ENCODE measurements at regions not wholly inside any gene's neighbourhood (a gene's known extent, or its start where the extent isn't known, plus 50 kb on each side); places are given as distances from the start of the nearest gene placed in this dataset.

- Histone ChIP-seq H3K56ac (ENCODE audit: insufficient read length, low read depth, low read length) (no peak overlapping the region), H3K23ac (ENCODE audit: insufficient read length, low read depth, low read length) (no peak overlapping the region), H3K18ac (ENCODE audit: insufficient read length, low read depth, low read length) (no peak overlapping the region), H3K9ac (ENCODE audit: extremely low read depth, insufficient read length, low read length) (no peak overlapping the region), H2AFZ (ENCODE audit: low read length) (no peak overlapping the region), H2BK5ac (ENCODE audit: insufficient read length, low read length) (no peak overlapping the region), H3K4me1 (ENCODE audit: insufficient read depth, low read length) (no peaks in the 10 kb centered on the region), H3K27ac (ENCODE audit: insufficient read length, low read depth, low read length) (no peak overlapping the region), H3T11ph (ENCODE audit: low read length) (no peak overlapping the region), H4K20me1 (ENCODE audit: control insufficient read depth, insufficient read depth, insufficient read length) (no peaks in the 10 kb centered on the region), H3K23me2 (ENCODE audit: insufficient read length, low read depth, low read length, poor library complexity, severe bottlenecking) (no peaks in the 10 kb centered on the region), H2BK20ac (ENCODE audit: low read depth, low read length, poor library complexity, severe bottlenecking) (no peak overlapping the region), H2AK5ac (ENCODE audit: insufficient read length, low read length) (no peak overlapping the region), H3K4ac (ENCODE audit: low read depth, low read length) (no peak overlapping the region), H4K5ac (ENCODE audit: insufficient read length, low read depth, low read length) (no peak overlapping the region), H2BK120ac (ENCODE audit: low read depth, low read length, poor library complexity, severe bottlenecking) (no peak overlapping the region), H3K27me3 (ENCODE audit: insufficient read depth, low read length) (no peaks in the 10 kb centered on the region), H3K4me2 (ENCODE audit: insufficient read depth, insufficient read length, low read length) (no peak overlapping the region), H3K14ac (ENCODE audit: insufficient read depth, low read length) (no peak overlapping the region), H3K79me1 (ENCODE audit: insufficient read depth, low read depth, low read length, poor library complexity, severe bottlenecking) (no peaks in the 10 kb centered on the region), H4K91ac (ENCODE audit: insufficient read length, low read depth, low read length) (no peak overlapping the region), H2BK12ac (ENCODE audit: insufficient read length, low read depth, low read length) (no peak overlapping the region), H3K79me2 (ENCODE audit: insufficient read depth, low read length) (no peaks in the 10 kb centered on the region), H3K9me3 (ENCODE audit: control insufficient read depth, low read depth, low read length) (peaks cover 21% of the 10 kb centered on the region), H4K8ac (replicated peaks; ENCODE audit: insufficient read length, low read depth, low read length) (no peak overlapping the region), H2BK15ac (ENCODE audit: low read depth, low read length) (no peak overlapping the region)
- peaks cover 47 to 70% (median 53%) of the 10 kb centered on the region in 3 experiments for H3K36me3 Mint-ChIP-seq (ENCODE audit: insufficient read depth in 1 of 3, low read depth in 3 of 3)
- TF ChIP-seq, protein P1, sequence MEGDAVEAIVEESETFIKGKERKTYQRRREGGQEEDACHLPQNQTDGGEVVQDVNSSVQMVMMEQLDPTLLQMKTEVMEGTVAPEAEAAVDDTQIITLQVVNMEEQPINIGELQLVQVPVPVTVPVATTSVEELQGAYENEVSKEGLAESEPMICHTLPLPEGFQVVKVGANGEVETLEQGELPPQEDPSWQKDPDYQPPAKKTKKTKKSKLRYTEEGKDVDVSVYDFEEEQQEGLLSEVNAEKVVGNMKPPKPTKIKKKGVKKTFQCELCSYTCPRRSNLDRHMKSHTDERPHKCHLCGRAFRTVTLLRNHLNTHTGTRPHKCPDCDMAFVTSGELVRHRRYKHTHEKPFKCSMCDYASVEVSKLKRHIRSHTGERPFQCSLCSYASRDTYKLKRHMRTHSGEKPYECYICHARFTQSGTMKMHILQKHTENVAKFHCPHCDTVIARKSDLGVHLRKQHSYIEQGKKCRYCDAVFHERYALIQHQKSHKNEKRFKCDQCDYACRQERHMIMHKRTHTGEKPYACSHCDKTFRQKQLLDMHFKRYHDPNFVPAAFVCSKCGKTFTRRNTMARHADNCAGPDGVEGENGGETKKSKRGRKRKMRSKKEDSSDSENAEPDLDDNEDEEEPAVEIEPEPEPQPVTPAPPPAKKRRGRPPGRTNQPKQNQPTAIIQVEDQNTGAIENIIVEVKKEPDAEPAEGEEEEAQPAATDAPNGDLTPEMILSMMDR (conservative IDR thresholded peaks at IDR 0.05), result no peak
- H3K27ac Mint-ChIP-seq, result 0 out of 7 replicates have a peak overlapping the region, but pooled peaks of 1 of the 3 experiments have one; percentile 11
- H3K27me3 Mint-ChIP-seq (ENCODE audit: low read depth), result no peaks in the 10 kb centered on the region
- peaks cover 19 to 20% of the 10 kb centered on the region in 2 experiments for H3K4me1 Mint-ChIP-seq
- H3K9me3 Mint-ChIP-seq, result peaks cover 49 to 64% of the 10 kb centered on the region in 2 experiments
- no peak overlapping the region for H3K4me3 Mint-ChIP-seq
- no peak for DNase-seq
Measured at GRCh38 chr2:150866431-150866830, 379.0 kb upstream of the RND3 start.

Measured in H9 (cell line).